Mammary epithelial cell (primary cell): ENCODE measurements at regions not wholly inside any gene's neighbourhood (a gene's known extent, or its start where the extent isn't known, plus 50 kb on each side); places are given as distances from the start of the nearest gene placed in this dataset.

ENCODE experiments used
- EZH2 ChIP-seq: IDR thresholded peaks from 2 replicates; pipeline ENCODE4 v1.6.1; 2012; ENCODE audit warnings: low read length, inconsistent platforms, borderline replicate concordance
- TF ChIP-seq, protein P1 (sequence below), 2 donors: IDR thresholded peaks in 1 of 2; conservative IDR thresholded peaks in 1 of 2; 2 replicates each; pipeline ENCODE4 v1.5.1; 2011 to 2012; ENCODE audit warnings: inconsistent platforms in 2 of 2, low read length in 2 of 2, mild to moderate bottlenecking in 2 of 2, control low read depth in 1 of 2, low read depth in 1 of 2; ENCODE audit not compliant: insufficient read depth in 1 of 2; ENCODE audit errors: extremely low read depth in 1 of 2

DNA sequence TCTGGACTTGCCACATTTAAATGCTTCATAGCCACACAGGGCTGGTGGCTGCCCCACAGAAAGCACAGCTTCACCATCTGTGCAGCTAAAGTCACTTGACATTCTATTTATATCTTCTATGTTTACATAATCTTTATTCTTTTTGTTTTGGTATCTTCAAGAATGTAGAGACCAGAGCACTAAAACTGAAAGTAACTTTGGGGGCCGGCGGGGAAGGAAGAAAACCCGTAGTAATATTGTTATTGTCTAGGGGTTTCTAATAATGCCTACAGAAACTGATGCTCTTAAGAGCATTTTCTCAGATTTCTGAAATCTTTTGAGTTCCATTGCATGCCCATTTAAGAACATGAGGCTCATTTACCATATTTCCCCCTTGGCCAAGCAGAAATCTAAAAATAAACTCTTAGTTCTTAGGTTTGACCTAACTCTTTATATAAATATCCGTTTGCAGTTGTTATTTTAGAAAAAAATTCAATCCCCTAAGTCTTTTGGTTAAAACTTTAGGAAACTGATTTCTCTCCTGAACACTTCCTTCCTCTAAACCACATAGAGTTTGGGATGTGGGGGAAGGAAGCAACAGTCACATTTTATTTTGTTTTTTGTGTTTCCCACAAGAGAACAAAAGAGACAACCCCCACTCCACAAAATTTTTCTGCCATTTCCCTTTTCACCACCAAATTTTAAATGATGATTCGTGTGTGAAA is 207.6 kb downstream of the OGFRL1 start:
- TF ChIP-seq, protein P1, sequence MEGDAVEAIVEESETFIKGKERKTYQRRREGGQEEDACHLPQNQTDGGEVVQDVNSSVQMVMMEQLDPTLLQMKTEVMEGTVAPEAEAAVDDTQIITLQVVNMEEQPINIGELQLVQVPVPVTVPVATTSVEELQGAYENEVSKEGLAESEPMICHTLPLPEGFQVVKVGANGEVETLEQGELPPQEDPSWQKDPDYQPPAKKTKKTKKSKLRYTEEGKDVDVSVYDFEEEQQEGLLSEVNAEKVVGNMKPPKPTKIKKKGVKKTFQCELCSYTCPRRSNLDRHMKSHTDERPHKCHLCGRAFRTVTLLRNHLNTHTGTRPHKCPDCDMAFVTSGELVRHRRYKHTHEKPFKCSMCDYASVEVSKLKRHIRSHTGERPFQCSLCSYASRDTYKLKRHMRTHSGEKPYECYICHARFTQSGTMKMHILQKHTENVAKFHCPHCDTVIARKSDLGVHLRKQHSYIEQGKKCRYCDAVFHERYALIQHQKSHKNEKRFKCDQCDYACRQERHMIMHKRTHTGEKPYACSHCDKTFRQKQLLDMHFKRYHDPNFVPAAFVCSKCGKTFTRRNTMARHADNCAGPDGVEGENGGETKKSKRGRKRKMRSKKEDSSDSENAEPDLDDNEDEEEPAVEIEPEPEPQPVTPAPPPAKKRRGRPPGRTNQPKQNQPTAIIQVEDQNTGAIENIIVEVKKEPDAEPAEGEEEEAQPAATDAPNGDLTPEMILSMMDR (conservative IDR thresholded peaks at IDR 0.05 in 1 of 2, IDR thresholded peaks at IDR 0.05 in 1 of 2; ENCODE audit: extremely low read depth in 1 of 2, insufficient read depth in 1 of 2, low read depth in 1 of 2, low read length in 2 of 2) = no peak
- TF ChIP-seq EZH2 = no peak
